Type B pancreatic cell (in vitro differentiated cells): ENCODE measurements at regions not wholly inside any gene's neighbourhood (a gene's known extent, or its start where the extent isn't known, plus 50 kb on each side); places are given as distances from the start of the nearest gene placed in this dataset.
A peak's percentile ranks its signal among the peaks of the same experiment; 100 is the strongest.

ENCODE experiments used
- DNase-seq: peaks from one replicate; pipeline ENCODE4 v3.0.0; 2021; ENCODE audit warnings: mixed read lengths; ENCODE audit not compliant: unreplicated experiment; ENCODE audit errors: extremely low spot score
- H3K27ac Mint-ChIP-seq: 2 replicates; pipeline ENCODE4 v1.8.0; 2021; ENCODE audit warnings: mild to moderate bottlenecking, mixed read lengths
- H3K27me3 Mint-ChIP-seq: 2 replicates; pipeline ENCODE4 v1.8.0; 2021; ENCODE audit warnings: mixed read lengths
- H3K36me3 Mint-ChIP-seq: 2 replicates; pipeline ENCODE4 v1.8.0; 2021; ENCODE audit warnings: mixed read lengths
- H3K4me1 Mint-ChIP-seq: one replicate; pipeline ENCODE4 v1.8.0; 2021; ENCODE audit warnings: mixed read lengths; ENCODE audit not compliant: unreplicated experiment
- H3K4me3 Mint-ChIP-seq: 2 replicates; pipeline ENCODE4 v1.8.0; 2021; ENCODE audit warnings: mild to moderate bottlenecking, mixed read lengths
- H3K9me3 Mint-ChIP-seq: 2 replicates; pipeline ENCODE4 v1.8.0; 2021; ENCODE audit warnings: mixed read lengths
- TF ChIP-seq, protein P1 (sequence below): fragments of 200-600 bp; sonication (generic); conservative IDR thresholded peaks from 2 replicates; pipeline ENCODE4 v1.5.0; 2021; ENCODE audit warnings: antibody characterized with exemption, mild to moderate bottlenecking

DNA sequence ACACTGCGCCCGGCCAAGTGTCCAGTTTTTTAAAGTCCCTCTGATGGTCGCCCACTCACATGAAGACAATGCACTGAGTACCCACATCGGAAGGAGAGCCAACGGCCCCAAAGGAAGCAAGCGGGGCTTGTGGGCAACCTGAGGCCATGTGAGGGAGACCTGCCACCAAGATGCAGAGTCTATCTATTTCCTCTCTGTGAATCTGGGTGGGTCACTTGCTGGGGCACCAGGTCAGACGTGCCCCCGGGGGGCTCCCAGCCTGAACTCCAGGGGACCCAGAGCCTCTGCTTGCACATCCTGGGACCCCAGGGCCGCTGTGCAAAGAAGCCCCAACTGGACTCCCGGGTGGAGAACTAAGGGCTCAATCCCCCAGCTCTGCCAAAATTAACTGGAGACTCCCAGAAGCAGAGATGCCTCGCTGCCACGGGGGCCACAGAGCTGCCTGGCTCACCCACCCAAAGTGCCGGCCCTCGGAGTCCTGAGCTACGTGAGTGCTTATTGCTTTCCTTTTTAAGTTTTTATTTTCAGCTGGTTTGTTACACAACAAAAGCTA lies 106.4 kb downstream of the BRD1 start:
- peaks cover 72% of the 10 kb centered on the region for H3K27me3 Mint-ChIP-seq
- no peaks in the 10 kb centered on the region for H3K36me3 Mint-ChIP-seq
- TF ChIP-seq, protein P1, sequence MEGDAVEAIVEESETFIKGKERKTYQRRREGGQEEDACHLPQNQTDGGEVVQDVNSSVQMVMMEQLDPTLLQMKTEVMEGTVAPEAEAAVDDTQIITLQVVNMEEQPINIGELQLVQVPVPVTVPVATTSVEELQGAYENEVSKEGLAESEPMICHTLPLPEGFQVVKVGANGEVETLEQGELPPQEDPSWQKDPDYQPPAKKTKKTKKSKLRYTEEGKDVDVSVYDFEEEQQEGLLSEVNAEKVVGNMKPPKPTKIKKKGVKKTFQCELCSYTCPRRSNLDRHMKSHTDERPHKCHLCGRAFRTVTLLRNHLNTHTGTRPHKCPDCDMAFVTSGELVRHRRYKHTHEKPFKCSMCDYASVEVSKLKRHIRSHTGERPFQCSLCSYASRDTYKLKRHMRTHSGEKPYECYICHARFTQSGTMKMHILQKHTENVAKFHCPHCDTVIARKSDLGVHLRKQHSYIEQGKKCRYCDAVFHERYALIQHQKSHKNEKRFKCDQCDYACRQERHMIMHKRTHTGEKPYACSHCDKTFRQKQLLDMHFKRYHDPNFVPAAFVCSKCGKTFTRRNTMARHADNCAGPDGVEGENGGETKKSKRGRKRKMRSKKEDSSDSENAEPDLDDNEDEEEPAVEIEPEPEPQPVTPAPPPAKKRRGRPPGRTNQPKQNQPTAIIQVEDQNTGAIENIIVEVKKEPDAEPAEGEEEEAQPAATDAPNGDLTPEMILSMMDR, result no peak
- H3K9me3 Mint-ChIP-seq, result no peaks in the 10 kb centered on the region
- H3K27ac Mint-ChIP-seq, result no peak overlapping the region
- H3K4me3 Mint-ChIP-seq, result no peak overlapping the region
- DNase-seq, result peak; percentile 45
- H3K4me1 Mint-ChIP-seq, result no peaks in the 10 kb centered on the region

DNA sequence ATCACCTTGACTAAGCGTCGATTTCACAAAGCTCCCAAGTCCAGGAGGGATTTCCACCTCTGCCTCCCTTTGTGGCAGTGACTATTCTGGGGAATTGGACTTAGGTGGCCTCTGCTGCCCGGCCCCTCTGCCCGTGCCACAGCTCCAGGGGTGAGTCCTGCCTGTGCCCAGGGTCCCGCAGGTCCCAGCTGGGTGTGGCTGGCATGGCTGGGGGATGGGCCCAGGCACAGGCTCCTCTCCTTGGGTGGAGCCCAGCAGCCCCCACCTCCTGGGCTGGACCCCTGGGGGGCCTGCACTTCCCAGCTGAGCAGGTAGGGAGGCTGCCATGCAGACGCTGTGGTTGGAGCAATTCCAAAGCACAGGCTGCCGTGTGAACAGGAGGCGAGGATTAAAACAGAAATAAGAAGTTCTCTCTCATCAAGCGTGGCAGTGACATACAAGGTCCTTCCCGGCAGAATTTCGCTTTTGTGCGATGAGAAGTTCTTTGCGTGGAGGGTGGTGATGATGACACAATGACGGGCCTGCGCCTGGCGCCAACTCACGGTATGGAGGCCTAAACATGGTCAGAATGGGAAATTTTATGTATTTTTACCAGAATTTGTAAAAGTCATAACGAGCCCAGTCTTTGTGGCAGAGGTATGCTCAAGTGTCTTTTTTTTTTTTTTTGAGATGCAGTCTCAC lies 107.3 kb downstream of the BRD1 start:
- no peak overlapping the region for H3K4me3 Mint-ChIP-seq
- peak; percentile 66 for DNase-seq
- H3K27ac Mint-ChIP-seq, result no peak overlapping the region
- TF ChIP-seq, protein P1, result no peak
- no peaks in the 10 kb centered on the region for H3K36me3 Mint-ChIP-seq
- no peaks in the 10 kb centered on the region for H3K9me3 Mint-ChIP-seq
- H3K4me1 Mint-ChIP-seq, result no peaks in the 10 kb centered on the region
- H3K27me3 Mint-ChIP-seq, result peaks cover 72% of the 10 kb centered on the region

DNA sequence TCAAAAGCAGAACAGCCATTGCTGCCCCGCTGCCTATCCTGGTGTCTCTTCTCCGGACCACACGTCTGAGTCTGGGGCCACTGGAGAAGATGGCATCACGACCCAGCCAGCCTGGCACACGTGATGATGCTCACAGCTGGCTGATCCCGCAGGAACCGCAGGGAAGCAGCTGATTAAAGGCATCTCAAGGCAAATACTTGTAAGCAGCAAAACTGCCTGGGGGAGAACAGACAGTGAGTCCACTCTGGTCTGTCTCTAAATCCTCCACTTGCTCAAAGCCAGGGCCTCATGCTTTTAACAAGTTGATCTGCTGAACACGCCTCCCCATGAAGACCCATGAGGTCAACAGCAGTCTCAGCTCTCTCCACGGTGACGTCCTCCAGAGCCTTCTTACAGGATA lies 108.6 kb downstream of the BRD1 start:
- H3K36me3 Mint-ChIP-seq, result no peaks in the 10 kb centered on the region
- TF ChIP-seq, protein P1, result no peak
- DNase-seq, result no peak
- H3K27me3 Mint-ChIP-seq, result peaks cover 72% of the 10 kb centered on the region
- H3K4me1 Mint-ChIP-seq, result no peaks in the 10 kb centered on the region
- no peak overlapping the region for H3K27ac Mint-ChIP-seq
- no peaks in the 10 kb centered on the region for H3K9me3 Mint-ChIP-seq
- no peak overlapping the region for H3K4me3 Mint-ChIP-seq

DNA sequence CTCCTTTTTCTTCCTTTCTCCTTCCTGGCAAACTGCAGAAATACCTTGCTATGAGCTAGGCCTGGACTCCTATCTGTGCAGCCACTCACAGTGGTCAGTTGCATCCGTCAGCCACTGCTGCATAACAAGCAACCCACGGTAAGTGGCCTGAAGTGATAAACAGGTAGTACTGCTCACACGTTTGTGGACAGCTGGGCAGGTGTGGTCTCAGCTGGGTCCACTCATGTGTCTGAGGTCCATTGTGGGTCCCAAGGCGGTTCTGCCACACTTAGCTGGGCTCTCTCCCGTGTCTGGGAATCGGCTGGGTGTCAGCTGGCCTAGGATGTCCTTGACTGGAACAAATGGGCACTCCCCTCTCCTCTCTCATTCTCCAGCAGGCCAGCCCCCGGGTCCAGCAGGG lies 109.3 kb downstream of the BRD1 start:
- TF ChIP-seq, protein P1, result no peak
- Mint-ChIP-seq H3K27me3 (peaks cover 72% of the 10 kb centered on the region), H3K27ac (no peak overlapping the region), H3K4me3 (no peak overlapping the region), H3K9me3 (no peaks in the 10 kb centered on the region), H3K4me1 (no peaks in the 10 kb centered on the region), H3K36me3 (no peaks in the 10 kb centered on the region)
- DNase-seq, result peak; percentile 42

DNA sequence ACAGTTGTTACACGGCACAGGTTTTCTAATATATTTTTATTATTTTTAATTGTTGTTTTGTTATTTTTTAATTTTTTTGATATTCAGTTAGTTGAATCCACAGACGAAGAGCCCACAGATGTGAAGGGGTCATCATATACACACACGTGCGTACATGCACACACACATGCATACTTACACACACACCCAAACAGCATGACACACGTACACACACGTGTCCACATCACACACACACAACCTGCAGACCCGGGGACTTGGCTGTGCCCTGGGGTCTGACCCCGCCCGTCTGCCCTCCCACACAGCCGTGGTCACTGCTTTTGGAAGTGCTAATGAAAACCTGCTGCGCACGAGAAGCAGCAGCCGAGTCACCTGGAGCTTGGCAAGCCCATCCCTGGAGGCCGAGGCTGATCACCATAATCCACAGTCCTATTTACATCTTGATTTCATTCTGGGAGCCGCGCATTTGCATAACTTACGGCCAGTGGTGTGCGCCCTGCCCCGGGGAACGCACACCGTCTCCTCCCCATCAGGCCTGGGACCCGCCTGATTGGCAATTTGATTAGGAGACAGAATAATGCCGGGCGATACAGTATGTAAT lies 110.3 kb downstream of the BRD1 start:
- no peak overlapping the region for H3K4me3 Mint-ChIP-seq
- no peaks in the 10 kb centered on the region for H3K9me3 Mint-ChIP-seq
- H3K36me3 Mint-ChIP-seq, result no peaks in the 10 kb centered on the region
- peaks cover 73% of the 10 kb centered on the region for H3K27me3 Mint-ChIP-seq
- H3K4me1 Mint-ChIP-seq, result no peaks in the 10 kb centered on the region
- no peak overlapping the region for H3K27ac Mint-ChIP-seq
- TF ChIP-seq, protein P1, result no peak
- no peak for DNase-seq
